ENCODE measurements at regions not wholly inside any gene's neighbourhood (a gene's known extent, or its start where the extent isn't known, plus 50 kb on each side); places are given as distances from the start of the nearest gene placed in this dataset.

DNA sequence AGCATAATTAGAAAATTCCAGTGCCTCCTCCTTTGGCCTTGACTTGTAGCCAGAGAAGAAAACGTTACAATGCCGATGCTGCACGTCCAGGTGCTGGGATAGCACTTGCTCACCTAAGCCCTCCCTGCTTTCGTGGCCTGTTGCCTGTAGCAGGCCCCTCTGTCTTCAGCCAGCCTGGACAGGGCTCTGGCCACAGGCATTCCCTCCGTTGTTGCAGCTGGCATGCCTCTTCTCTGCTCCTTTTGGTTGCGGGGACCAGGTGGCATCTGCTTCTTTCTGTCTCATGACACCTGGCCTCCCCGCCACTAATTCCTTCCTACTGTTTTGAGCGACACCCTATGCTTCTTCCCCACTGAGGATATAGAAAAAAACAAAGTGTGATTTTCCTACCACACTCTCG lies 54.6 kb upstream of the MORC3 start:
- no peak for TF ChIP-seq EP300 (IDR thresholded peaks at IDR 0.05)
- TF ChIP-seq, protein P1, sequence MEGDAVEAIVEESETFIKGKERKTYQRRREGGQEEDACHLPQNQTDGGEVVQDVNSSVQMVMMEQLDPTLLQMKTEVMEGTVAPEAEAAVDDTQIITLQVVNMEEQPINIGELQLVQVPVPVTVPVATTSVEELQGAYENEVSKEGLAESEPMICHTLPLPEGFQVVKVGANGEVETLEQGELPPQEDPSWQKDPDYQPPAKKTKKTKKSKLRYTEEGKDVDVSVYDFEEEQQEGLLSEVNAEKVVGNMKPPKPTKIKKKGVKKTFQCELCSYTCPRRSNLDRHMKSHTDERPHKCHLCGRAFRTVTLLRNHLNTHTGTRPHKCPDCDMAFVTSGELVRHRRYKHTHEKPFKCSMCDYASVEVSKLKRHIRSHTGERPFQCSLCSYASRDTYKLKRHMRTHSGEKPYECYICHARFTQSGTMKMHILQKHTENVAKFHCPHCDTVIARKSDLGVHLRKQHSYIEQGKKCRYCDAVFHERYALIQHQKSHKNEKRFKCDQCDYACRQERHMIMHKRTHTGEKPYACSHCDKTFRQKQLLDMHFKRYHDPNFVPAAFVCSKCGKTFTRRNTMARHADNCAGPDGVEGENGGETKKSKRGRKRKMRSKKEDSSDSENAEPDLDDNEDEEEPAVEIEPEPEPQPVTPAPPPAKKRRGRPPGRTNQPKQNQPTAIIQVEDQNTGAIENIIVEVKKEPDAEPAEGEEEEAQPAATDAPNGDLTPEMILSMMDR (IDR thresholded peaks at IDR 0.05), result no peak
